ENCODE measurements at regions not wholly inside any gene's neighbourhood (a gene's known extent, or its start where the extent isn't known, plus 50 kb on each side); places are given as distances from the start of the nearest gene placed in this dataset.
"Not testable (repeated sequence)": the region's sequence is repeated elsewhere in the genome, so short reads cannot be mapped to it uniquely, and the experiment has no call there.

DNA sequence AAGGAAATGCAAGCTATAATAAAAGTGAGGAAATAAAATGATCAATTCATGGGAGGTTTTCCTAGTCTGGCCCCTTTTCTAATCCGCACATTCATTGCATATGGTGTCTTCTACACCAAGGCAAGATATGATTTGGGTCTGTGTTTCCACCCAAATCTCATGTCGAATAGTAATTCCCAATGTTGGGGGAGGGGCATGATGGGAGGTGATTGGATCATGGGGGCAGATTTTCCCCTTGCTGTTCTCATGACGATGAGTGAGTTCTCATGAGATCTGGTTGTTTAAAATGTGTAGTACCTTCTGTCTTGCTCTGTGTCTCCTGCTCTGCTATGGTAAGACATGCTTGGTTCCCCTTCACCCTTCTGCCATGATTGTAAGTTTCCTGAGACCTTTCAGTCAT is 315.4 kb downstream of the CYRIA start:
- H3K9me3 ChIP-seq = peaks cover 0 to 12% (median 0%) of the 10 kb centered on the region in 3 donors
- TF ChIP-seq EP300 (IDR thresholded peaks at IDR 0.05) (no peak), POLR2AphosphoS5 (IDR thresholded peaks at IDR 0.05) (no peak), POLR2A (IDR thresholded peaks at IDR 0.05) (no peak)
- TF ChIP-seq, protein P1, sequence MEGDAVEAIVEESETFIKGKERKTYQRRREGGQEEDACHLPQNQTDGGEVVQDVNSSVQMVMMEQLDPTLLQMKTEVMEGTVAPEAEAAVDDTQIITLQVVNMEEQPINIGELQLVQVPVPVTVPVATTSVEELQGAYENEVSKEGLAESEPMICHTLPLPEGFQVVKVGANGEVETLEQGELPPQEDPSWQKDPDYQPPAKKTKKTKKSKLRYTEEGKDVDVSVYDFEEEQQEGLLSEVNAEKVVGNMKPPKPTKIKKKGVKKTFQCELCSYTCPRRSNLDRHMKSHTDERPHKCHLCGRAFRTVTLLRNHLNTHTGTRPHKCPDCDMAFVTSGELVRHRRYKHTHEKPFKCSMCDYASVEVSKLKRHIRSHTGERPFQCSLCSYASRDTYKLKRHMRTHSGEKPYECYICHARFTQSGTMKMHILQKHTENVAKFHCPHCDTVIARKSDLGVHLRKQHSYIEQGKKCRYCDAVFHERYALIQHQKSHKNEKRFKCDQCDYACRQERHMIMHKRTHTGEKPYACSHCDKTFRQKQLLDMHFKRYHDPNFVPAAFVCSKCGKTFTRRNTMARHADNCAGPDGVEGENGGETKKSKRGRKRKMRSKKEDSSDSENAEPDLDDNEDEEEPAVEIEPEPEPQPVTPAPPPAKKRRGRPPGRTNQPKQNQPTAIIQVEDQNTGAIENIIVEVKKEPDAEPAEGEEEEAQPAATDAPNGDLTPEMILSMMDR (IDR thresholded peaks at IDR 0.05) = no peak
- H3K36me3 ChIP-seq = no peaks in the 10 kb centered on the region
- no peak overlapping the region for H3K4me3 ChIP-seq
- no peak overlapping the region for H3K27ac ChIP-seq
- no peak for ATAC-seq
- 49 to 50% methylated on average over 3 of the region's 3 CpGs for WGBS, 2 donors (ENCODE audit: low coverage in 1 of 2)
- H3K27me3 ChIP-seq = no peaks in the 10 kb centered on the region
- H3K4me1 ChIP-seq = no peaks in the 10 kb centered on the region

DNA sequence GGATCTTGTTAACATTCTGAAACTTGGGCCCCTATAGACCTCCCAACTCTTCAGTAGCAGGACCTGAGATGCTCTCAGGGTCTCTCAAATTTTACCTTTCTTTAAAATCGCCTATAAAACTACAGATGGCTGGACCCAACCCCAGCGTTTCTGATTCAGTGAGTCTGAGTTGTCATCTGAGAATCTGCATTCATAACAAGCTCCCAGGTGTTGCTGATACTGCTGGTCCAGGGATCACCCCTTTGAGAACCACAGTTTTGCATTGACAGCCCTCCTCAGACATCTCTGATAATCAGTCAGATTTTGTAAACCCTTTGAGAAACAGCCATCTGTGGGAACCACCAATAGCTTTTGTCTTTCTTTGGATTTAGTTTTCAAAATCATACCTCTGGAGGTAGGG is 315.8 kb downstream of the CYRIA start:
- no peaks in the 10 kb centered on the region for H3K27me3 ChIP-seq
- 38 to 50% methylated on average over 2 of the region's 2 CpGs for WGBS, 2 donors (ENCODE audit: low coverage in 1 of 2)
- TF ChIP-seq, protein P1 (IDR thresholded peaks at IDR 0.05) = no peak
- TF ChIP-seq POLR2A (IDR thresholded peaks at IDR 0.05) (no peak), POLR2AphosphoS5 (IDR thresholded peaks at IDR 0.05) (no peak), EP300 (IDR thresholded peaks at IDR 0.05) (no peak)
- ATAC-seq = no peak
- H3K4me3 ChIP-seq = no peak overlapping the region
- H3K9me3 ChIP-seq = peaks cover 0 to 12% (median 0%) of the 10 kb centered on the region in 3 donors
- H3K27ac ChIP-seq = no peak overlapping the region
- H3K36me3 ChIP-seq = no peaks in the 10 kb centered on the region
- H3K4me1 ChIP-seq = no peaks in the 10 kb centered on the region

DNA sequence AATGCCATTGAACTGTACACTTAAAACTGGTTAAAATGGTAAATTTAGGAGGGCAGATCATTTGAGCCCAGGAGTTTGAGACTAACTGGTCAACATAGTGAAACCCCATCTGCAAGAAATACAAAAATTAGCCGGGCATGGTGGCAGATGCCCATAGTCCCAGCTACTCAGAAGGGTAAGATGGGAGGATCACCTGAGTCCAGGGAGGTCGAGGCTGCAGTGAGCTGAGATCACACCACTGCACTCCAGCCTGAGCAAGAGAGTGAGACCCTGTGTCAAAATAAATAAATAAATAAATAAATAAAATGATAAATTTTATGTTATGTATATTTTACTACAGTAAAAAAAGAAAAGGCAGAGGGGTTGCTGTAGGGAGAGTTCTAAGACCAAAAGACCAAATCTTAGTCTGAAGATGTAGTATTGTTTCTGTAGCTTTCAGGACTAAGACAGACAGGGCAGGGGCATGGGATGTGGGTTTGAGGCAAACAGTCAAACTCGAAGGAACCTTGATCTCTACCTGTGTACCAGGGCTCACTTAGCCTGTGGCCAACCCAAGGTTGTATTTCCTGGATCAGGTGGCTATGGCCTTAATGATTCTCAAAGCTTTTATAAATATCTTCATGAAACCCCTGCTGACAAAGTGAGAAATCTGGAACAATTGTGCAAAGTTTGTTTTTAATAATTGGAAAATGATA is 316.7 kb downstream of the CYRIA start:
- Histone ChIP-seq H3K9me3 (peaks cover 0 to 12% (median 0%) of the 10 kb centered on the region in 3 donors), H3K36me3 (no peaks in the 10 kb centered on the region), H3K4me1 (no peaks in the 10 kb centered on the region), H3K27ac (no peak overlapping the region), H3K4me3 (no peak overlapping the region), H3K27me3 (no peaks in the 10 kb centered on the region)
- WGBS, 2 donors (ENCODE audit: low coverage in 1 of 2) = 37 to 43% methylated on average over 3 of the region's 3 CpGs
- ATAC-seq = no peak
- TF ChIP-seq EP300 (IDR thresholded peaks at IDR 0.05) (no peak), POLR2A (IDR thresholded peaks at IDR 0.05) (no peak), POLR2AphosphoS5 (IDR thresholded peaks at IDR 0.05) (no peak)
- TF ChIP-seq, protein P1 (IDR thresholded peaks at IDR 0.05) = no peak

DNA sequence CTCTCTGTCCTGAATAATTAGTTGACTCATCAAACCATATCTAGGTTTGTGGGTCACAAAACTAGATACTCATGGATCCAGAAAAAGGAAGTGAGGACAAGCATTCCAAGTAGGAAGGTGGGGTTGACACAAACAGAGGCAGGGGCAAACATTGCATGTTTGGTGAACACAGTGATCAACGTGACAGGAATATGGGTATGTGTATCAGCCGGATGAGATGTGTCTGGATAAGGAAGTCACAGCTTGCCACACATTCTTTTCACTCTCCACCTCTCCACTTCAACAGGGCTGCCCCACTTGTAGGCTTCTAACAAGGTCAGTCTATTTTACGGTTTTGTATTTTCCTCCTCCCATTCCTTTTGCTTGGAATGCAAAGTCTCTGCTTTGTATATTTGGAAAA is 319.0 kb downstream of the CYRIA start:
- H3K27ac ChIP-seq = no peak overlapping the region
- TF ChIP-seq POLR2AphosphoS5 (IDR thresholded peaks at IDR 0.05) (no peak), EP300 (IDR thresholded peaks at IDR 0.05) (no peak), POLR2A (IDR thresholded peaks at IDR 0.05) (no peak)
- TF ChIP-seq, protein P1 (IDR thresholded peaks at IDR 0.05) = no peak
- H3K4me3 ChIP-seq = no peak overlapping the region
- no peaks in the 10 kb centered on the region for H3K27me3 ChIP-seq
- no peaks in the 10 kb centered on the region for H3K4me1 ChIP-seq
- 62 to 79% methylated on average over 2 to 3 of the region's 3 CpGs for WGBS, 2 donors (ENCODE audit: low coverage in 1 of 2)
- no peak for ATAC-seq
- H3K36me3 ChIP-seq = no peaks in the 10 kb centered on the region
- H3K9me3 ChIP-seq = peaks cover 0 to 7% (median 0%) of the 10 kb centered on the region in 3 donors

DNA sequence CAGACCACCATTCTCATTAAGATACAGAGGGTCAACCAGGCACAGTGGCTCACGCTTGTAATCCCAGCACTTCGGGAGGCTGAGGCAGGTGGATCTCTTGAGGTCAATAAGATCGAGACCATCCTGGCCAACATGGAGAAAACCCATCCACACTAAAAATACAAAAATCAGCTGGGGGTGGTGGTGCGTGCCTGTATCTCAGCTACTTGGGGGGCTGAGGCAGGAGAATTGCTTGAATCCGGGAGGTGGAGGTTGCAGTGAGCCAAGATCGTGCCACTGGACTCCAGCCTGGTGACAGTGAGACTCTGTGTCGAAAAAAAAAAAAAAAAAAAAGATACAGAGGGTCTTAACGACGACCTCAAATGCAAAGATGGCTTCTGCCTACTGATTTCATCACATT is 320.4 kb downstream of the CYRIA start:
- 88 to 92% methylated on average over 5 to 6 of the region's 9 CpGs for WGBS, 2 donors (ENCODE audit: low coverage in 1 of 2)
- not testable (repeated sequence) for H3K27me3 ChIP-seq, H3K4me3 ChIP-seq, ATAC-seq, H3K4me1 ChIP-seq, H3K27ac ChIP-seq, H3K36me3 ChIP-seq, H3K9me3 ChIP-seq

Measured in gastroesophageal sphincter (tissue), 4 donors.